Ishikawa (cell line): ENCODE measurements at regions not wholly inside any gene's neighbourhood (a gene's known extent, or its start where the extent isn't known, plus 50 kb on each side); places are given as distances from the start of the nearest gene placed in this dataset.

ENCODE experiments used
- EGR1 ChIP-seq: IDR thresholded peaks from 2 replicates; pipeline ENCODE4 v1.6.1; 2012
- FOXM1 ChIP-seq: IDR thresholded peaks from 2 replicates; pipeline ENCODE4 v1.6.1; 2012; ENCODE audit warnings: low read depth, borderline replicate concordance
- TAF1 ChIP-seq: IDR thresholded peaks from 2 replicates; pipeline ENCODE4 v1.6.1; 2012; ENCODE audit warnings: low read depth, mild to moderate bottlenecking

GRCh38 chr13:56168581-56168980 is 972.1 kb upstream of the PRR20A start:
- TF ChIP-seq FOXM1 = no peak
- TF ChIP-seq EGR1 = no peak
- no peak for TF ChIP-seq TAF1
